ENCODE measurements at regions not wholly inside any gene's neighbourhood (a gene's known extent, or its start where the extent isn't known, plus 50 kb on each side); places are given as distances from the start of the nearest gene placed in this dataset.

DNA sequence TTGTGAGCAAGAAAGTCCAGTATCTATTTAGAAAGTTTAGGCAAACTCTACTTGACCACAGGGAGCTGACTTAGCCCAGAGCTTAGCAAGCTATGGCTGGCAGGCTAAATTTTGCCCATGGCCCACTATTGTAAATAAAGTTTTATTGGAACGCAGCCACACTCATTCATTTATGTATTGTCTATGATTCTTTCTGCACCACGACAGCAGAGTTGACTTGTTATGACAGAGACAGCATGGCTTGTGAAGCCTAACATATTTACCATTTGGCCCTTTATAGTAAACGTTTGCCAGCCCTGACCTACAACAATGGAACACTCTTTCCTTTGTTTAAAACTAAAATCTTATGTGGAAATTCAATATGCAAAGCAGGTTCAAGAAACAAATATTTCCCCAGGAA is 100.0 kb upstream of the ZFHX3 start:
- TF ChIP-seq, protein P1, sequence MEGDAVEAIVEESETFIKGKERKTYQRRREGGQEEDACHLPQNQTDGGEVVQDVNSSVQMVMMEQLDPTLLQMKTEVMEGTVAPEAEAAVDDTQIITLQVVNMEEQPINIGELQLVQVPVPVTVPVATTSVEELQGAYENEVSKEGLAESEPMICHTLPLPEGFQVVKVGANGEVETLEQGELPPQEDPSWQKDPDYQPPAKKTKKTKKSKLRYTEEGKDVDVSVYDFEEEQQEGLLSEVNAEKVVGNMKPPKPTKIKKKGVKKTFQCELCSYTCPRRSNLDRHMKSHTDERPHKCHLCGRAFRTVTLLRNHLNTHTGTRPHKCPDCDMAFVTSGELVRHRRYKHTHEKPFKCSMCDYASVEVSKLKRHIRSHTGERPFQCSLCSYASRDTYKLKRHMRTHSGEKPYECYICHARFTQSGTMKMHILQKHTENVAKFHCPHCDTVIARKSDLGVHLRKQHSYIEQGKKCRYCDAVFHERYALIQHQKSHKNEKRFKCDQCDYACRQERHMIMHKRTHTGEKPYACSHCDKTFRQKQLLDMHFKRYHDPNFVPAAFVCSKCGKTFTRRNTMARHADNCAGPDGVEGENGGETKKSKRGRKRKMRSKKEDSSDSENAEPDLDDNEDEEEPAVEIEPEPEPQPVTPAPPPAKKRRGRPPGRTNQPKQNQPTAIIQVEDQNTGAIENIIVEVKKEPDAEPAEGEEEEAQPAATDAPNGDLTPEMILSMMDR (IDR thresholded peaks at IDR 0.05; ENCODE audit: control insufficient read depth, extremely low read depth, insufficient read depth): no peak
- H3K4me3 ChIP-seq (ENCODE audit: low read depth, low read length): no peak overlapping the region
- DNase-seq (ENCODE audit: low read depth): no peak

DNA sequence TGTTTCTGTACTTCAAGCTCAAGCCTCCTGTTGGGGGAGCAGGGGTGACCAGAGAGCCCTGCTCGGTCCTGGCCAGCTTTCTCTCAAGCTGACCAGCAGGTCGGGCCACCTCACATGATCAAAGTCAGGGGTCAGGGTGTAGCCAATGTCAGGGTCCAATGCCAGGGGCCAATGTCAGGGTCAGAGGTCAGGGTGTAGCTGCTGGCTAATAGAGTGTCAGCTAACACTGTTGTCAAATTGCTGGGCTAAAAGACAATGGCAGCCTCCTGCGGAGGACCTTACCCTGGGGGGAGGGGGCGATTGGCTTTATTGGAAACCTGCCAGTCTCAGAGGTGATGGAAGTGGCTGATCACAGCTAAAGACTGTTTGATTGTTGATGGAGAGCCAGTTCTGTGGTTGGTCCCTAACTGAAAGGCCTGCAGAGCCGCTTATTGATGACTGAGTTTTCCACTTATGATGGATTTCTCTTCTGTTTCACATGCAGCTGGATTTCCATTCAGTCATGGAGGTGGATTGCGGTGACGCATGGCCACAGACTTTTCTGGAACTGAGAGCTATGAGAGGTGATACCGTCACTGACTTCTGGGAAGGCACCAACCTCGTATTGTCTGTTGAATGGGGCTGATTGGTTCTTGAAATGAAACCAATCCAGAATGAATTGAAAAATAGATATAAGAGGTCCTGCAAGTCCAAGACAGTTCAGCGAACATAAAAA is 97.4 kb upstream of the ZFHX3 start:
- TF ChIP-seq, protein P1 (IDR thresholded peaks at IDR 0.05; ENCODE audit: control insufficient read depth, extremely low read depth, insufficient read depth): no peak
- no peak overlapping the region for H3K4me3 ChIP-seq (ENCODE audit: low read depth, low read length)
- DNase-seq (ENCODE audit: low read depth): no peak

DNA sequence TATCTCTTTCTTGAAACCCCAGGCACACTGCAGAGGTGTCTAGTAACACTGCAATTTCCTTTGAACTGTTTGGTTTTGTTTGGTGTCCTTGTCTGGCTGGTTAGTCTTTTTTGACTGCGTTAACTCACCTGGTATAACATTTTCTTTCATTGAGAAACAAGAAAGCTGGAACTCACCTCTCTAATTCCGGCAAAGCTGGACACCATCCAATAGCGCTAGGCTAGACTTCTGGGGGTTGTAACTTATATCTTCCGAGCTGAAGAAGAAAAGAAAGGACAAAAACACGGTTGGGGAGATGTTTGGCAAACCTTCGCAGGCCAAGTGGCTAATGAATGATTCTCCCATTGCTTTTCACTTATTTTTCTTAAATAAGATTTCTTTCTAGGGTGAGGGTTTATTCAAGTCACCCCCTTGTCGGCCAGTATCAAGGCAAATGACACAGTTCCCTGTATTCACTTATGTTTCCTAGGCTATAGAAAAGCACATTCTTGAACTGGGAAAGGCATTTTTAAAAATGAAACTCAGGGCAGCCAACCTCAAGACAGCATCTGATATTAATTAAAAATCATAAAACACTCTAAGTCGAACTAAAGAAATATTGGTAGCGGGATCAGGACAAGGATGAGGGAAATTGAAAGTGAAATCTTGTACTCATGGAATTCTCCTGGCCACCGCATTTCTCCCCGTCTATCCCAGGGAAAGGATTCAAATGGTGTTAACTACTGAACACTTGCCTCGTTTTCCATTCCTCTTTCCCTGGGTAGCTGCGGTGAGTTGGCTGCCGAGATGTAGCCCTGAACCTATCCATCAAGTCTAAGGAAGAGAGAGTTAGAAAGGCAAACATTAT is 95.9 kb upstream of the ZFHX3 start:
- no peak for DNase-seq (ENCODE audit: low read depth)
- TF ChIP-seq, protein P1 (IDR thresholded peaks at IDR 0.05; ENCODE audit: control insufficient read depth, extremely low read depth, insufficient read depth): no peak
- no peak overlapping the region for H3K4me3 ChIP-seq (ENCODE audit: low read depth, low read length)

DNA sequence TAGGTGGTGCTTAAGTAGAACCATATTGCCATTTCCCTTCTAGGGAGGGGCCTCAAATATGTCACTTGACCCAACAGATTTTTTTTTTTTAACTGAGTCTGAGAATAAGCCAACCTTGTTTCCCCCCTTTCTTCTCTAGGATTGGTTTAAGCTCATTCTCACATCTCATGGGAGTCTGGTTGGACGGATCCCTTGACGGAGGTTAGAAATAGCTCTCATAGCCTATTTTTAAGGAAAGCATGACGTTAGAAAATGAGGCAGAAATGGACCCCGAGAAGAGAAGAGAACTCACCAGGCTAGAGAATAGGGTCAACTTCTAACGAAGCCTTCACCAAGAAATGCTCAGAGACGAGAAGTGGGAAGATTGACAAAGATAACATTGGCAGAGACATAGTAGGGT is 95.1 kb upstream of the ZFHX3 start:
- H3K4me3 ChIP-seq (ENCODE audit: low read depth, low read length): no peak overlapping the region
- DNase-seq (ENCODE audit: low read depth): no peak
- TF ChIP-seq, protein P1 (IDR thresholded peaks at IDR 0.05; ENCODE audit: control insufficient read depth, extremely low read depth, insufficient read depth): no peak

DNA sequence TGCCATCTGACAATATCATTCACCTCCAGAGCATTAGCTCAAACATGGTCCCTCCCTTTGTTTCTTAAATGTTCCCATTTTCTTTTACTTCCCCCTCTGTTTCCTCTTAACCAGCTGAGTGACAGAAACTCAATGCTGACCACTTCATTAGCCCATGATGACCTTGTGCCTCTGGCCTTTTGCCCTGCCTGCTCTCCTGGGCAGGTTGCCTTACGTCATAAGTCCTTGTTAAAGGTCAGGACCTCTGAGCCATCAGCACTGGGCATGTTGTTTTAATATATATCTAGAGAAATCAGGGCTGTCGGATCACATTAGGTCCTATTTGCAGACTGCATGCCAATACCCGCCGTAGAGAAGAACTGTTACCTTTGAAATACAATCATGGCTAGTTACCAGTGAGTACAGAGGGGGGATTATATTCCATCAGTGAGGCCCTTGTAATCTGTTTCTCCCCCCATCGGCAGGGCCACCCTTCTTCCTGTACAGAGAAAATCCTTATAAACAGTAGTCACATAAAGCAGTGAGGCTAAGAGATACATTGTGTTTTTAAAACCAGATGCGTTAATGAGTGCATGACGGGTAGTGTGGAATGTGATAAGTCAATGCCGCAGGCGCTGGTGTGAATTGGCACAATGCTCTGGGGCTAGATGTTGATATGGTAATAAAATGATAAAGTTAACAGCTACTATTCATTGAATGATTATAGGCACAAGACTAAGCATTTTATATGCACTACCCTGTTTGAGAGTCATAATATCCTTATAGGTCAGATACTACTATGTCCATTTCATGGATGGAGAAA is 94.3 kb upstream of the ZFHX3 start:
- H3K4me3 ChIP-seq (ENCODE audit: low read depth, low read length): no peak overlapping the region
- no peak for DNase-seq (ENCODE audit: low read depth)
- TF ChIP-seq, protein P1 (IDR thresholded peaks at IDR 0.05; ENCODE audit: control insufficient read depth, extremely low read depth, insufficient read depth): no peak

DNA sequence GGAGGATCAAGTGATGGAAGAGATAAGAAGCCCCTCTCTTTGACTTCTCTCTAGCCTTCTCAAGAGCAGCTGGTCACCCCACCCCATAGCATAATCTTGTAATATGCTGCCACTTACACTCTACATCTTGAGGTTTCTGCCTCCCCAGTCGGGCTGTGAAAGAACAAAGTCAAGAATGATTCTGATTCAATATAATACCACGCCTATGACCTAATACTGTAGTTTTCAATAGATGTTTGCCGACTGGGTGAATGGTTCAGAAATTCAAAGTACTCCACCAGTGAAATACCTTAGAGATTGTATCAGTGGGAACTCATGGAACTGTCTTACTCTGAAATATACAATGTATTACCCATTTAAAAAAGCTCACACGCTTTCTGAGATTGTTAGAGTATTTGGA is 93.0 kb upstream of the ZFHX3 start:
- no peak overlapping the region for H3K4me3 ChIP-seq (ENCODE audit: low read depth, low read length)
- TF ChIP-seq, protein P1 (IDR thresholded peaks at IDR 0.05; ENCODE audit: control insufficient read depth, extremely low read depth, insufficient read depth): no peak
- no peak for DNase-seq (ENCODE audit: low read depth)
